ENCODE measurements at regions not wholly inside any gene's neighbourhood (a gene's known extent, or its start where the extent isn't known, plus 50 kb on each side); places are given as distances from the start of the nearest gene placed in this dataset.

DNA sequence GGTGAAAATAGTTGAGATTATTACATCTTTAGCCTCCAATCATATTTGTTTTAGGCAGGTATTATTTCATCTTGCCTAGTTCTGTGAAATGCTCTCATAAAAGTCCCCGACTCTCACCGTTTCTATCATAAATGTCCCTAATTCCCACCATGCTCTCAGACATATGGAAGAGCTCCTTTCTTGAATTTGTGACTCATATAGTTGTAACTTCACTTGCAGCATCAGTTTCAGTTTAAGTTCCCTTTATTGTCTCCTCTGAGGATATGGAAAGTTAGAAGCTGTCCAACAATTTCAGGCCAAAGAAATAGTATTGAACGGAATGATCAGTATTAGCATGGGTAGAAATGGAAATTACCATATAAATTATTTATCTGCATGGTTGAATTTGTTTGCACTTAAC is 187.5 kb upstream of the NR4A3 start:
- TF ChIP-seq POLR2AphosphoS5 (IDR thresholded peaks at IDR 0.05; ENCODE audit: insufficient read depth in 1 of 2, low read depth in 1 of 2) (no peak), POLR2A (IDR thresholded peaks at IDR 0.05) (no peak)

Measured in vagina (tissue), 2 donors.